PC-3 (cell line): ENCODE measurements at regions not wholly inside any gene's neighbourhood (a gene's known extent, or its start where the extent isn't known, plus 50 kb on each side); places are given as distances from the start of the nearest gene placed in this dataset.

Experiments used
- EZH2 ChIP-seq: fragments of 300-600 bp; sonication (generic); IDR thresholded peaks from one replicate; pipeline ENCODE4 v1.6.1; 2017; ENCODE audit warnings: antibody characterized with exemption, mild to moderate bottlenecking, low read length; ENCODE audit not compliant: unreplicated experiment
- EZH2phosphoT487 ChIP-seq: fragments of 300-600 bp; sonication (generic); IDR thresholded peaks from 2 replicates; pipeline ENCODE4 v1.6.1; 2018; ENCODE audit warnings: mild to moderate bottlenecking, antibody characterized with exemption, low read length, borderline replicate concordance
- TF ChIP-seq, protein P1 (sequence below): fragments of 300-600 bp; sonication (generic); conservative IDR thresholded peaks from 2 replicates; pipeline ENCODE4 v1.5.1; 2017; ENCODE audit warnings: antibody characterized with exemption, low read depth, mild to moderate bottlenecking, low read length

DNA sequence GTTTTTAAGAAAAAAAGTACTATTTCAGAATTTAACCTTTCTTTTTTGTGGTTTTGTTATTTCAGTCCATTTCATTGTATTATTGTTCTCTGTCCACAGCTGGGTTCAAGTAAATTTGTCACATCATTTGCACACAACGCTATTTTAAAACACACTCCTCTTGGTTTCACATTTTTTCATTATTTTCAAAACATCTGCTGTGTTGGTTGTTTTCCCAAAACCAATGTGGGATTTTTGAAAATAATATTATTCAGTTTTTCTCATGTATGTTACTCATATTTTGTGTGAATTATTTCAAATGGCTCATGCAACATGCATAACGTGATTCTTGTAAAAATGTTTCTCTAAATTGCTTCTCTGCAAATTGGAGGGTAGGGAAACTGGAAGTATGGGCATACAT, 589.2 kb downstream of the METTL4 start:
- TF ChIP-seq, protein P1, sequence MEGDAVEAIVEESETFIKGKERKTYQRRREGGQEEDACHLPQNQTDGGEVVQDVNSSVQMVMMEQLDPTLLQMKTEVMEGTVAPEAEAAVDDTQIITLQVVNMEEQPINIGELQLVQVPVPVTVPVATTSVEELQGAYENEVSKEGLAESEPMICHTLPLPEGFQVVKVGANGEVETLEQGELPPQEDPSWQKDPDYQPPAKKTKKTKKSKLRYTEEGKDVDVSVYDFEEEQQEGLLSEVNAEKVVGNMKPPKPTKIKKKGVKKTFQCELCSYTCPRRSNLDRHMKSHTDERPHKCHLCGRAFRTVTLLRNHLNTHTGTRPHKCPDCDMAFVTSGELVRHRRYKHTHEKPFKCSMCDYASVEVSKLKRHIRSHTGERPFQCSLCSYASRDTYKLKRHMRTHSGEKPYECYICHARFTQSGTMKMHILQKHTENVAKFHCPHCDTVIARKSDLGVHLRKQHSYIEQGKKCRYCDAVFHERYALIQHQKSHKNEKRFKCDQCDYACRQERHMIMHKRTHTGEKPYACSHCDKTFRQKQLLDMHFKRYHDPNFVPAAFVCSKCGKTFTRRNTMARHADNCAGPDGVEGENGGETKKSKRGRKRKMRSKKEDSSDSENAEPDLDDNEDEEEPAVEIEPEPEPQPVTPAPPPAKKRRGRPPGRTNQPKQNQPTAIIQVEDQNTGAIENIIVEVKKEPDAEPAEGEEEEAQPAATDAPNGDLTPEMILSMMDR: no peak
- no peak for TF ChIP-seq EZH2
- no peak for TF ChIP-seq EZH2phosphoT487
